ENCODE measurements at regions not wholly inside any gene's neighbourhood (a gene's known extent, or its start where the extent isn't known, plus 50 kb on each side); places are given as distances from the start of the nearest gene placed in this dataset.

DNA sequence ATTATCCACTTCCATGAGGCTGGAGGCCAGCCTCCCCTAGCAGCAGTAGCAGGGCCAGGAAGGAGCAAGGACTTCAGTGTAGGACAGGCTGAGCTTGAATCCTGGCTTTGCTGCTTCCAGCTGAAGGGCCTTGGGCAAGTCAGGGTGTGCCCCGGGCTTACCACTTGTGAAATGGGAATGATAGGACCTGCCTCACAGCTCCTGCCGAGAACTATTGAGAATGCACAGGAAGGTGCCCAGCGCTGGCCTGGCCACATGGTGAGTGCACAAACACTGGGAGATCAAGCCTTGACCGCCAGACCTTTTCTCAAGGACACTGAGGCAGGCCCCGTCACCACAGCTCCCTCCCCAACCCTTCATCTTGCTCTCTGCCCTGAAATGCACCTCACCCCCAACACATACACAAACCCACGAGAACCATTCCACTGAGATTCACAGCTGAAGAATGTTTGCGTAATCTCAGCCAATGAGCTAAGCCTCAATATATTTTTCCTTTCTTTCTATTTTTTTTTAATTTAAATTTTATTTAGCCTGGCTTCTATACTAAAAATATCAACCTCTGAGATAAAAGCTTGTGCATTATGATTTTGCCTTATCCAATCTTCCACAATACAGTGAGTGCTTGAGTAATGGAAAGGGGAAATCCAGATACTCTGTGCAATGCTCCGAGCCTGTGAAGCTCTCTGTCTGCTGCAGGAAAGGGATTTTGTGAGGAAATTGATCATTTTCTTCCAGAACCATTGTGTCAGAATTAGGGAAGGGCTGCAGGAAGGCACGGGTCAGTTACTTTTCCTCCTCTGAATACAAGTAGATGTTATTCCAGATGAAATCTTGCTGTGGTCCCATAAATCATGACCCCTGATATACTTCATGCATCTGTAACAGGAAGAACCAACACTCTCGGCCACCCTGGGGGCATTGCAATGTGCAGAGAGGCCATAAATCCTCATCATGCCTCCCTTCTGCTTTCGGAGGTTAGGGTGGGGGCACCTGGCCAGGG is 193.9 kb downstream of the TLE3 start:
- TF ChIP-seq, protein P1, sequence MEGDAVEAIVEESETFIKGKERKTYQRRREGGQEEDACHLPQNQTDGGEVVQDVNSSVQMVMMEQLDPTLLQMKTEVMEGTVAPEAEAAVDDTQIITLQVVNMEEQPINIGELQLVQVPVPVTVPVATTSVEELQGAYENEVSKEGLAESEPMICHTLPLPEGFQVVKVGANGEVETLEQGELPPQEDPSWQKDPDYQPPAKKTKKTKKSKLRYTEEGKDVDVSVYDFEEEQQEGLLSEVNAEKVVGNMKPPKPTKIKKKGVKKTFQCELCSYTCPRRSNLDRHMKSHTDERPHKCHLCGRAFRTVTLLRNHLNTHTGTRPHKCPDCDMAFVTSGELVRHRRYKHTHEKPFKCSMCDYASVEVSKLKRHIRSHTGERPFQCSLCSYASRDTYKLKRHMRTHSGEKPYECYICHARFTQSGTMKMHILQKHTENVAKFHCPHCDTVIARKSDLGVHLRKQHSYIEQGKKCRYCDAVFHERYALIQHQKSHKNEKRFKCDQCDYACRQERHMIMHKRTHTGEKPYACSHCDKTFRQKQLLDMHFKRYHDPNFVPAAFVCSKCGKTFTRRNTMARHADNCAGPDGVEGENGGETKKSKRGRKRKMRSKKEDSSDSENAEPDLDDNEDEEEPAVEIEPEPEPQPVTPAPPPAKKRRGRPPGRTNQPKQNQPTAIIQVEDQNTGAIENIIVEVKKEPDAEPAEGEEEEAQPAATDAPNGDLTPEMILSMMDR (IDR thresholded peaks at IDR 0.05), result no peak
- TF ChIP-seq RAD21 (conservative IDR thresholded peaks at IDR 0.05 in 1 of 2, IDR thresholded peaks at IDR 0.05 in 1 of 2) (no peak), FOSB (CRISPR knock-in tag; IDR thresholded peaks at IDR 0.05) (no peak), POLR2A (IDR thresholded peaks at IDR 0.05; ENCODE audit: low read length) (no peak), CHD2 (IDR thresholded peaks at IDR 0.05; ENCODE audit: low read length, partially characterized antibody) (no peak), CBX8 (IDR thresholded peaks at IDR 0.05) (no peak)
- TF ChIP-seq, protein P2, sequence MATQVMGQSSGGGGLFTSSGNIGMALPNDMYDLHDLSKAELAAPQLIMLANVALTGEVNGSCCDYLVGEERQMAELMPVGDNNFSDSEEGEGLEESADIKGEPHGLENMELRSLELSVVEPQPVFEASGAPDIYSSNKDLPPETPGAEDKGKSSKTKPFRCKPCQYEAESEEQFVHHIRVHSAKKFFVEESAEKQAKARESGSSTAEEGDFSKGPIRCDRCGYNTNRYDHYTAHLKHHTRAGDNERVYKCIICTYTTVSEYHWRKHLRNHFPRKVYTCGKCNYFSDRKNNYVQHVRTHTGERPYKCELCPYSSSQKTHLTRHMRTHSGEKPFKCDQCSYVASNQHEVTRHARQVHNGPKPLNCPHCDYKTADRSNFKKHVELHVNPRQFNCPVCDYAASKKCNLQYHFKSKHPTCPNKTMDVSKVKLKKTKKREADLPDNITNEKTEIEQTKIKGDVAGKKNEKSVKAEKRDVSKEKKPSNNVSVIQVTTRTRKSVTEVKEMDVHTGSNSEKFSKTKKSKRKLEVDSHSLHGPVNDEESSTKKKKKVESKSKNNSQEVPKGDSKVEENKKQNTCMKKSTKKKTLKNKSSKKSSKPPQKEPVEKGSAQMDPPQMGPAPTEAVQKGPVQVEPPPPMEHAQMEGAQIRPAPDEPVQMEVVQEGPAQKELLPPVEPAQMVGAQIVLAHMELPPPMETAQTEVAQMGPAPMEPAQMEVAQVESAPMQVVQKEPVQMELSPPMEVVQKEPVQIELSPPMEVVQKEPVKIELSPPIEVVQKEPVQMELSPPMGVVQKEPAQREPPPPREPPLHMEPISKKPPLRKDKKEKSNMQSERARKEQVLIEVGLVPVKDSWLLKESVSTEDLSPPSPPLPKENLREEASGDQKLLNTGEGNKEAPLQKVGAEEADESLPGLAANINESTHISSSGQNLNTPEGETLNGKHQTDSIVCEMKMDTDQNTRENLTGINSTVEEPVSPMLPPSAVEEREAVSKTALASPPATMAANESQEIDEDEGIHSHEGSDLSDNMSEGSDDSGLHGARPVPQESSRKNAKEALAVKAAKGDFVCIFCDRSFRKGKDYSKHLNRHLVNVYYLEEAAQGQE (IDR thresholded peaks at IDR 0.05), result no peak
- TF ChIP-seq, protein P3, sequence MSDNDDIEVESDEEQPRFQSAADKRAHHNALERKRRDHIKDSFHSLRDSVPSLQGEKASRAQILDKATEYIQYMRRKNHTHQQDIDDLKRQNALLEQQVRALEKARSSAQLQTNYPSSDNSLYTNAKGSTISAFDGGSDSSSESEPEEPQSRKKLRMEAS (IDR thresholded peaks at IDR 0.05), result no peak
